K562 (cell line): ENCODE measurements at regions not wholly inside any gene's neighbourhood (a gene's known extent, or its start where the extent isn't known, plus 50 kb on each side); places are given as distances from the start of the nearest gene placed in this dataset.

Experiments
- ATAC-seq: fragments of 200-7000 bp; cut with Tn5 transposase; 3 replicates; pipeline ENCODE4 v1.9.1; 2020; ENCODE audit warnings: moderate library complexity
- BruUV-seq: library from RNA; stranded (reverse); fragments of 400-500 nt; replicated peaks from 2 replicates; lab custom pipeline; 2021; lab: Mats Ljungman, UMichigan
- CTCF ChIA-PET: fragments of 300-600 bp; formaldehyde crosslinking; extraction: SDS; loops from one replicate; lab custom pipeline; 2021; ENCODE audit warnings: low intra/inter-chr PET ratio; lab: Yijun Ruan, JAX
- POLR2A ChIA-PET: fragments of 300-600, 350-650 bp; sonication (Branson Sonifier 250); formaldehyde crosslinking; extraction: SDS; loops from one replicate; lab custom pipeline; 2021; ENCODE audit warnings: antibody characterized with exemption, inconsistent platforms; lab: Yijun Ruan, JAX
- DNase-seq, 4 experiments: peaks; one replicate each; pipeline versions ENCODE4 v3.0.0 to v3.0.0-alpha.2; 2011 to 2018; ENCODE audit warnings: low spot score in 3 of 4, mixed read lengths in 3 of 4; ENCODE audit errors: extremely low read depth in 1 of 4
- FAIRE-seq: peaks from 2 replicates; lab custom pipeline; 2011; peaks lifted over from hg19 to GRCh38; lab: Jason Lieb, UNC
- H2AFZ ChIP-seq: 2 replicates; pipeline ENCODE4 v1.6.0; 2011; ENCODE audit warnings: low read depth, low read length, control low read depth, inconsistent platforms
- H3K27ac ChIP-seq: fragments of 200-600 bp; 3 replicates; pipeline ENCODE4 v1.8.0; 2011; ENCODE audit warnings: low read depth, mild to moderate bottlenecking, control low read depth, inconsistent platforms, low read length, moderate library complexity, mixed read lengths; ENCODE audit errors: extremely low read depth
- H3K27me3 ChIP-seq, 2 experiments: fragments of 300-600 bp in 1 of 2; 2 replicates in 1 of 2; 3 replicates in 1 of 2; pipeline versions ENCODE4 v1.6.0 to v1.8.0; 2011; ENCODE audit warnings: inconsistent platforms in 2 of 2, low read length in 2 of 2, mild to moderate bottlenecking in 1 of 2, mixed read lengths in 1 of 2, moderate library complexity in 1 of 2; ENCODE audit not compliant: control insufficient read depth in 2 of 2, insufficient read depth in 2 of 2
- H3K36me3 ChIP-seq: fragments of 300-600 bp; 3 replicates; pipeline ENCODE4 v1.8.0; 2011; ENCODE audit warnings: mild to moderate bottlenecking, low read length, inconsistent platforms; ENCODE audit not compliant: control insufficient read depth, insufficient read depth
- H3K4me1 ChIP-seq, 2 experiments: fragments of 200-600 bp in 1 of 2; replicated peaks in 1 of 2; 2 replicates in 1 of 2; 3 replicates in 1 of 2; pipeline versions ENCODE4 v1.5.1 to v1.8.0; 2011; ENCODE audit warnings: inconsistent platforms in 2 of 2, low read length in 2 of 2, mild to moderate bottlenecking in 1 of 2, mixed read lengths in 1 of 2, moderate library complexity in 1 of 2; ENCODE audit not compliant: control insufficient read depth in 2 of 2, insufficient read depth in 2 of 2
- H3K4me2 ChIP-seq: 2 replicates; pipeline ENCODE4 v1.6.1; 2011; ENCODE audit warnings: low read length, control low read depth, inconsistent platforms, mixed read lengths; ENCODE audit not compliant: insufficient read depth
- H3K4me3 ChIP-seq: fragments of 200-600 bp; sonication (generic), shearing (Covaris generic); 2 replicates; pipeline ENCODE4 v1.5.1; 2016; ENCODE audit warnings: control low read depth, inconsistent platforms
- H3K79me2 ChIP-seq: fragments of 200-600 bp; 3 replicates; pipeline ENCODE4 v1.8.0; 2011; ENCODE audit warnings: low read length, inconsistent platforms; ENCODE audit not compliant: control insufficient read depth, insufficient read depth
- H3K9ac ChIP-seq, 2 experiments: 2 replicates each; pipeline versions ENCODE4 v1.6.0 to v1.6.1; 2011; ENCODE audit warnings: low read depth in 2 of 2, low read length in 2 of 2, control low read depth in 1 of 2, inconsistent platforms in 1 of 2, mild to moderate bottlenecking in 1 of 2, mixed read lengths in 1 of 2; ENCODE audit not compliant: insufficient read depth in 1 of 2
- H3K9me1 ChIP-seq: one replicate; pipeline ENCODE4 v1.6.0; 2011; ENCODE audit warnings: inconsistent platforms, mild to moderate bottlenecking, low read length, moderate library complexity; ENCODE audit not compliant: control insufficient read depth, insufficient read depth
- H3K9me3 ChIP-seq: replicated peaks from 2 replicates; pipeline ENCODE4 v1.5.1; 2011; ENCODE audit warnings: low read depth, low read length, inconsistent platforms; ENCODE audit not compliant: control insufficient read depth, insufficient read depth
- H4K20me1 ChIP-seq: replicated peaks from 2 replicates; pipeline ENCODE4 v1.6.1; 2011; ENCODE audit warnings: low read length, inconsistent platforms, mixed read lengths; ENCODE audit not compliant: control insufficient read depth, insufficient read depth
- ILK ChIP-seq: fragments of 450-650 bp; IDR thresholded peaks from 2 replicates; pipeline ENCODE4 v1.6.1; 2016; ENCODE audit warnings: missing genetic modification characterization, low read depth, mild to moderate bottlenecking, missing compliant biosample characterization, moderate library complexity, borderline replicate concordance
- ZNF224 ChIP-seq: sonication (generic); formaldehyde crosslinking; IDR thresholded peaks from 2 replicates; pipeline ENCODE4 v1.8.0; 2022; ENCODE audit warnings: mild to moderate bottlenecking, missing genetic modification reagents
- WGBS: fragments of 100-300 bp; shearing (Covaris generic); methylation state at CpG from one replicate; pipeline ENCODE4 v1.1.6; 2016; ENCODE audit warnings: low coverage, mixed read lengths; ENCODE audit not compliant: insufficient coverage; ENCODE audit errors: missing lambda C conversion rate; 5-methylcytosine and 5-hydroxymethylcytosine counted together
- in situ Hi-C: fragments of 300-500 bp; cut with MboI; formaldehyde crosslinking; loops from 4 replicates; pipeline ENCODE4 v1.15.0; 2018; ENCODE audit warnings: inconsistent platforms, mixed read lengths
- intact Hi-C: fragments of 100-400 bp; cut with micrococcal nuclease; formaldehyde crosslinking; loops from 2 replicates; pipeline ENCODE4 v1.14.2; 2022
- TF ChIP-seq, protein P1 (sequence below): fragments of 200-800 bp; sonication (Bioruptor generic); IDR thresholded peaks from 2 replicates; pipeline ENCODE4 v1.6.1; 2016; ENCODE audit warnings: missing genetic modification characterization, missing compliant biosample characterization
- TF ChIP-seq, protein P2 (sequence below): sonication (generic); formaldehyde crosslinking; IDR thresholded peaks from 2 replicates; pipeline ENCODE4 v1.8.1; 2023; ENCODE audit warnings: mild to moderate bottlenecking, missing genetic modification reagents
- TF ChIP-seq, protein P3 (sequence below): fragments of 450-650 bp; IDR thresholded peaks from 2 replicates; pipeline ENCODE4 v1.6.1; 2016; ENCODE audit warnings: borderline replicate concordance
- TF ChIP-seq, protein P4 (sequence below): fragments of 250-450 bp; sonication (Bioruptor Pico); IDR thresholded peaks from 2 replicates; pipeline ENCODE4 v1.5.0; 2021; ENCODE audit warnings: mild to moderate bottlenecking, moderate library complexity

DNA sequence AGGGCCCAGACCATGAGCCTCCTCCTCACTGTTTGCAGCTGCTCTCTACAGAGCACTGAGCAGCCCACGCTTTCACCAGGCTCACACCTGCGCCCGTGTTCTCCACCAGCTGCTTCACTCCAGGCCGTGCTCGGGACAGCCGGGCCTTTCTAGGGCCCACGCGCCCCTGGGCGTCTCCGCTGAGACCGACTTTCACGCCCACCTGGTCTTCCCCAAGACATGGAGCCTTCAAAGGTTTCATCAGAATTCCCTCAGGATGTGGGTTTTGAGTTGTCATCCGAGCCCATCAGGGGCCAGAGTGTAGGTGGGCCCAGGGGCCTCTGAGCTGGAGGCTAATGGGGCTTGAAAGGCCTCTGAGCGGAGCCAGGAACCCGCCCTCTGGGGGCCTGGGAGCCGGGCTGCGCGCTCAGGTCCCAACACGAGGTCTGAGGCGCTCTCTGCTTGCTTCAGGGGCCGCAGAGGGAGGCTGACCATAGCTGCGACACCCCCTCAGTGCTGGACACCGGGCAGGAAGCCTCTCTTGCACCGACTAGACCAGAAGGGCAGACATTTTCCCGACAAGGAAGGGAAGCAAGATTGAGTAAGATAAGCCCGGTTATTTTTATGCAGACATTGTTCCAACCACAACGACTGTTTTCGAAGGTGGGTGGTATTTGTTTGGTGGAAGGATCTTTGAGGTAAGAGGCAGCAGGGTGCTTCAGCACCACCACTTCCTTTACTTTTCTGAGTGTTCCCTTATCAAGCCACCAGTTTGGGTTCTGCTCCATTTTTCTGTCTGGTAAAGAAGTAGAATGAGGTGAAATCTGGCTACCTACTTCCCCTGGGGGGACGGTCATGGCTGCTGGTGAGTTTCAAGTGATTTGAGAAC is 125.0 kb upstream of the FUT8 start (continued):
- TF ChIP-seq, protein P1, sequence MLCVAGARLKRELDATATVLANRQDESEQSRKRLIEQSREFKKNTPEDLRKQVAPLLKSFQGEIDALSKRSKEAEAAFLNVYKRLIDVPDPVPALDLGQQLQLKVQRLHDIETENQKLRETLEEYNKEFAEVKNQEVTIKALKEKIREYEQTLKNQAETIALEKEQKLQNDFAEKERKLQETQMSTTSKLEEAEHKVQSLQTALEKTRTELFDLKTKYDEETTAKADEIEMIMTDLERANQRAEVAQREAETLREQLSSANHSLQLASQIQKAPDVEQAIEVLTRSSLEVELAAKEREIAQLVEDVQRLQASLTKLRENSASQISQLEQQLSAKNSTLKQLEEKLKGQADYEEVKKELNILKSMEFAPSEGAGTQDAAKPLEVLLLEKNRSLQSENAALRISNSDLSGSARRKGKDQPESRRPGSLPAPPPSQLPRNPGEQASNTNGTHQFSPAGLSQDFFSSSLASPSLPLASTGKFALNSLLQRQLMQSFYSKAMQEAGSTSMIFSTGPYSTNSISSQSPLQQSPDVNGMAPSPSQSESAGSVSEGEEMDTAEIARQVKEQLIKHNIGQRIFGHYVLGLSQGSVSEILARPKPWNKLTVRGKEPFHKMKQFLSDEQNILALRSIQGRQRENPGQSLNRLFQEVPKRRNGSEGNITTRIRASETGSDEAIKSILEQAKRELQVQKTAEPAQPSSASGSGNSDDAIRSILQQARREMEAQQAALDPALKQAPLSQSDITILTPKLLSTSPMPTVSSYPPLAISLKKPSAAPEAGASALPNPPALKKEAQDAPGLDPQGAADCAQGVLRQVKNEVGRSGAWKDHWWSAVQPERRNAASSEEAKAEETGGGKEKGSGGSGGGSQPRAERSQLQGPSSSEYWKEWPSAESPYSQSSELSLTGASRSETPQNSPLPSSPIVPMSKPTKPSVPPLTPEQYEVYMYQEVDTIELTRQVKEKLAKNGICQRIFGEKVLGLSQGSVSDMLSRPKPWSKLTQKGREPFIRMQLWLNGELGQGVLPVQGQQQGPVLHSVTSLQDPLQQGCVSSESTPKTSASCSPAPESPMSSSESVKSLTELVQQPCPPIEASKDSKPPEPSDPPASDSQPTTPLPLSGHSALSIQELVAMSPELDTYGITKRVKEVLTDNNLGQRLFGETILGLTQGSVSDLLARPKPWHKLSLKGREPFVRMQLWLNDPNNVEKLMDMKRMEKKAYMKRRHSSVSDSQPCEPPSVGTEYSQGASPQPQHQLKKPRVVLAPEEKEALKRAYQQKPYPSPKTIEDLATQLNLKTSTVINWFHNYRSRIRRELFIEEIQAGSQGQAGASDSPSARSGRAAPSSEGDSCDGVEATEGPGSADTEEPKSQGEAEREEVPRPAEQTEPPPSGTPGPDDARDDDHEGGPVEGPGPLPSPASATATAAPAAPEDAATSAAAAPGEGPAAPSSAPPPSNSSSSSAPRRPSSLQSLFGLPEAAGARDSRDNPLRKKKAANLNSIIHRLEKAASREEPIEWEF, result no peak

DNA sequence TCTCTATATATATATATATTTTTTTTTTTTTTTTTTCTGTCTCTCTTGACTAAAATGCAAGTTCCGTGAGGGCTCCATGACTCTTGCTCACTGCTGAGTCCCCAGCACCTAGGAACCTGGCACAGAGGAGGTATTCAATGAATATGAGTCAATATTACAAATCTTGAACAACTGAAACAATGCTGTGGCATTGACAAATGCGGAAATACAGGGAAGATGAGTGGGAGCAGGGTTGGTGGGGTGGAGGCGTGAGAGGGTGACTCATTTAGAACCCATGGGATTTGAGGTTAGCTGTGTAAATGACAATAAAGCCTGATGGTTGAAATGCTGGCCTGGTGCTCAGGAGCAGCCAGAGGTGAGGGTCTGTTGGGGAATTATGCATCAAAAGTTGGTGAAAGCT is 121.7 kb upstream of the FUT8 start:
- Histone ChIP-seq H3K4me2 (no peak overlapping the region), H2AFZ (no peak overlapping the region), H3K4me3 (no peak overlapping the region), H4K20me1 (no peaks in the 10 kb centered on the region), H3K9me3 (no peaks in the 10 kb centered on the region), H3K4me1 (peaks cover 5 to 8% of the 10 kb centered on the region in 2 experiments; a peak in 4 of 5 replicates), H3K9ac (no peak overlapping the region), H3K9me1 (no peaks in the 10 kb centered on the region), H3K27ac (no peak overlapping the region), H3K27me3 (peaks cover 0 to 5% of the 10 kb centered on the region in 2 experiments; a peak in 1 of 5 replicates), H3K36me3 (no peaks in the 10 kb centered on the region), H3K79me2 (no peaks in the 10 kb centered on the region)
- in situ Hi-C loops, result no loop called here
- BruUV-seq, result no TSS peak
- POLR2A ChIA-PET, result no interaction called here
- intact Hi-C loops, result no loop called here
- WGBS, result 42% methylated on average over 2 of the region's 3 CpGs
- no peak for ATAC-seq
- no peak for DNase-seq
- FAIRE-seq, result no peak
- CTCF ChIA-PET, result no interaction called here
- TF ChIP-seq, protein P2, sequence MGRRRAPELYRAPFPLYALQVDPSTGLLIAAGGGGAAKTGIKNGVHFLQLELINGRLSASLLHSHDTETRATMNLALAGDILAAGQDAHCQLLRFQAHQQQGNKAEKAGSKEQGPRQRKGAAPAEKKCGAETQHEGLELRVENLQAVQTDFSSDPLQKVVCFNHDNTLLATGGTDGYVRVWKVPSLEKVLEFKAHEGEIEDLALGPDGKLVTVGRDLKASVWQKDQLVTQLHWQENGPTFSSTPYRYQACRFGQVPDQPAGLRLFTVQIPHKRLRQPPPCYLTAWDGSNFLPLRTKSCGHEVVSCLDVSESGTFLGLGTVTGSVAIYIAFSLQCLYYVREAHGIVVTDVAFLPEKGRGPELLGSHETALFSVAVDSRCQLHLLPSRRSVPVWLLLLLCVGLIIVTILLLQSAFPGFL (CRISPR knock-in tag), result no peak
- TF ChIP-seq, protein P3, sequence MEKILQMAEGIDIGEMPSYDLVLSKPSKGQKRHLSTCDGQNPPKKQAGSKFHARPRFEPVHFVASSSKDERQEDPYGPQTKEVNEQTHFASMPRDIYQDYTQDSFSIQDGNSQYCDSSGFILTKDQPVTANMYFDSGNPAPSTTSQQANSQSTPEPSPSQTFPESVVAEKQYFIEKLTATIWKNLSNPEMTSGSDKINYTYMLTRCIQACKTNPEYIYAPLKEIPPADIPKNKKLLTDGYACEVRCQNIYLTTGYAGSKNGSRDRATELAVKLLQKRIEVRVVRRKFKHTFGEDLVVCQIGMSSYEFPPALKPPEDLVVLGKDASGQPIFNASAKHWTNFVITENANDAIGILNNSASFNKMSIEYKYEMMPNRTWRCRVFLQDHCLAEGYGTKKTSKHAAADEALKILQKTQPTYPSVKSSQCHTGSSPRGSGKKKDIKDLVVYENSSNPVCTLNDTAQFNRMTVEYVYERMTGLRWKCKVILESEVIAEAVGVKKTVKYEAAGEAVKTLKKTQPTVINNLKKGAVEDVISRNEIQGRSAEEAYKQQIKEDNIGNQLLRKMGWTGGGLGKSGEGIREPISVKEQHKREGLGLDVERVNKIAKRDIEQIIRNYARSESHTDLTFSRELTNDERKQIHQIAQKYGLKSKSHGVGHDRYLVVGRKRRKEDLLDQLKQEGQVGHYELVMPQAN, result no peak
- TF ChIP-seq, protein P4, sequence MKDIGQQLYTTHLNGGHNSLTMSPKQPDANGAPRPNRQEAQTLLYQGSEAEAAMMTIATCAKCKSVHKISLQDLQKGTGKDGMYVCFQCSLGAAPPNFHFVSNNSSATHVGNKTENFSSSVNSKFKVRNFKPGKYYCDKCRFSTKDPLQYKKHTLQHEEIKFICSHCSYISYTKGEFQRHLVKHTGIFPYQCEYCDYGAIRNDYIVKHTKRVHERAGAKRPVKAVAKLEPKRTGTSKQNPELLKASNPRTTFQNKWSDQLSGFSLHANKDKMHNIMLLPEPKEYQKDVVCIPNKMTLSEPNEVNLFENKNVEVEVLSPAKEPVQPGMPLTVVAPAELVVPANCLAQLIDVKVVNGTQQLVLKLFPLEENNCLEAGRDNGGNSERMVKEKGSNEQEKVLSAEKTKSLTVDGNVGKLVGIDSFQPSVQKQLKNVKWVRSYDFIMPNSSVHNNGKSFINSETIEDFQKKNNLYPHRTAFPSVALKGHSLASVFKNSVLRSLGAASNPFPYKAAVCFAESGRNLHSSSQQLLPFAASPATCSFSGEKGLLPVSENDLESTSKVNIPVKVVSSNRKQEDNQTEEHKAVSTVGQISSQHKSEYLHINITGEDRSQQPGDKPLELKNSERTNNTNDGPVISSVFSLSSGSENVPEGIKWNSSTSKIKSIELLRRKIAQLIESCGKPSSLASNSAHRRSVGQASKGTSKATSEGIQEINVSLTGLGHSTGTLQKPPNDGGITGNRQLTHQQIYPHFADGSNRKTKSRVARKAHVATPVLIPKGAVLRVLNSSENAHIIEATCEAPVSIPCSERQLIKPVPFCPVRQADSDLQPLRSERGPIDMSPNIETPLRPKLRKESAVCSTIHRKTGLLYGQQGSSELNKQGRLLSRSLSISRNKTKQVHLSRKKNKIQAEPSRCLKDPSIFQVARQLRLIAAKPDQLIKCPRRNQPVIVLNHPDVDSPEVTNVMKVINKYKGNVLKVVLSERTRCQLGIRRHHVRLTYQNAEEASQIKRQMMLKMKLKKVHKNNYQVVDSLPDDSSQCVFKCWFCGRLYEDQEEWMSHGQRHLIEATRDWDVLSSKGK, result no peak
- TF ChIP-seq ILK (tag), result no peak
- TF ChIP-seq ZNF224 (CRISPR knock-in tag), result no peak
